Epithelial cell of esophagus (primary cell): ENCODE measurements at regions not wholly inside any gene's neighbourhood (a gene's known extent, or its start where the extent isn't known, plus 50 kb on each side); places are given as distances from the start of the nearest gene placed in this dataset.

Source experiments
- DNase-seq: peaks from one replicate; pipeline ENCODE4 v3.0.0; 2010; ENCODE audit warnings: low read depth
- H3K4me3 ChIP-seq: 2 replicates; pipeline ENCODE4 v1.5.1; 2011; ENCODE audit warnings: mild to moderate bottlenecking, low read length, control low read depth
- TF ChIP-seq, protein P1 (sequence below): IDR thresholded peaks from 2 replicates; pipeline ENCODE4 v1.5.1; 2011; ENCODE audit warnings: low read depth, mild to moderate bottlenecking, low read length, control low read depth, inconsistent platforms; ENCODE audit not compliant: insufficient read depth; ENCODE audit errors: missing control alignments

DNA sequence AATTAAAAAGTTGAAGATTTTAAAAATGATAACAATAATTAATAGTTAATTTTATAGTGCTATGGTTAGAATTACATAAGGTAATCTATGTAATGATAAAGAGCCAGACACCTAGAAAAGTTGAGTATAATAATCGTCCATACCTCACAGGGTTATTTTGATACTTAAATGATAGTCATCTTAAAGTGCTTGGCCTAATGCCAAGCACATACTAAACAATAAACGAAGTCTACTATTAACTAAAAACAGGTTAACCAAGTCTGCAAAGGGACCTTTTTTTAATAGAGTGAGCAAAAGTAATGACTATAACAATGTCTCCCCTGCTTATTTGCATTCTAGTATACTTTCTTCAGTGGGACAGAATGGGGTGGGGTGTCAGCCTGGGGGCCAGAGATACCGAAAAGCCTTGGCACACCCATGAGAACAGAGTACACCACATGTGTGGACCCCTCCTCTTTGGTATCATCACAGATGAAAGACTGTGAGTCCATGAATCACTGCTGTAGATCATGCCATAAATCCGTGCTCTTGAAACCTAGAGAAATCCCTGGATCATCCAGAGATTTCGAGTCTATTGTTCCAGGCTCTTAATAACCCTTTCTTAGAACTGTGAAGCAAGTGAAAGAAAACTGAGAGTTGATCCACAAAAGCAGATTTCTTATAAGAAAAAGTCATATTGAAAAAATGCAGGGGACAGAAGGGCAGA, 249.5 kb downstream of the PRELID2 start:
- peak; percentile 16 for DNase-seq
- TF ChIP-seq, protein P1, sequence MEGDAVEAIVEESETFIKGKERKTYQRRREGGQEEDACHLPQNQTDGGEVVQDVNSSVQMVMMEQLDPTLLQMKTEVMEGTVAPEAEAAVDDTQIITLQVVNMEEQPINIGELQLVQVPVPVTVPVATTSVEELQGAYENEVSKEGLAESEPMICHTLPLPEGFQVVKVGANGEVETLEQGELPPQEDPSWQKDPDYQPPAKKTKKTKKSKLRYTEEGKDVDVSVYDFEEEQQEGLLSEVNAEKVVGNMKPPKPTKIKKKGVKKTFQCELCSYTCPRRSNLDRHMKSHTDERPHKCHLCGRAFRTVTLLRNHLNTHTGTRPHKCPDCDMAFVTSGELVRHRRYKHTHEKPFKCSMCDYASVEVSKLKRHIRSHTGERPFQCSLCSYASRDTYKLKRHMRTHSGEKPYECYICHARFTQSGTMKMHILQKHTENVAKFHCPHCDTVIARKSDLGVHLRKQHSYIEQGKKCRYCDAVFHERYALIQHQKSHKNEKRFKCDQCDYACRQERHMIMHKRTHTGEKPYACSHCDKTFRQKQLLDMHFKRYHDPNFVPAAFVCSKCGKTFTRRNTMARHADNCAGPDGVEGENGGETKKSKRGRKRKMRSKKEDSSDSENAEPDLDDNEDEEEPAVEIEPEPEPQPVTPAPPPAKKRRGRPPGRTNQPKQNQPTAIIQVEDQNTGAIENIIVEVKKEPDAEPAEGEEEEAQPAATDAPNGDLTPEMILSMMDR: no peak
- H3K4me3 ChIP-seq: no peak overlapping the region

DNA sequence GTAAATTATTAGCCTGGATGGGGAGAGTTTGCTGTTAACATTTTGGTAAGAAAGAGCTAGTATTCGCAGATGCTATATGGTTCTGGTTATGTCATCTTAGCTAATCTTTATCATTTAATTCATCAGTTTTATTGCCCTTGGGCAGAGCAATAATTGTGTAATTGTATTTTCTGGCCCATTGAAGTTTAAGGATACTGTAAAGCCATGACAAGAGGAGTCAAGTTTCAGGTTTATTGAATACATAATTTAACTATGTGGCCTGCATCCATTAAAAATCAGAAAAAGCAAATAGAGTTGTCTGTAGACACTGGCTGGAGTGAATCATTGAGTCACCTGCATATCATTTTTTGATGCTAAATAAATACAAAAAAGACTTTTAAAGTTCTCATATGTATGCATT, 255.8 kb downstream of the PRELID2 start:
- no peak for DNase-seq
- TF ChIP-seq, protein P1: no peak
- H3K4me3 ChIP-seq: no peak overlapping the region

DNA sequence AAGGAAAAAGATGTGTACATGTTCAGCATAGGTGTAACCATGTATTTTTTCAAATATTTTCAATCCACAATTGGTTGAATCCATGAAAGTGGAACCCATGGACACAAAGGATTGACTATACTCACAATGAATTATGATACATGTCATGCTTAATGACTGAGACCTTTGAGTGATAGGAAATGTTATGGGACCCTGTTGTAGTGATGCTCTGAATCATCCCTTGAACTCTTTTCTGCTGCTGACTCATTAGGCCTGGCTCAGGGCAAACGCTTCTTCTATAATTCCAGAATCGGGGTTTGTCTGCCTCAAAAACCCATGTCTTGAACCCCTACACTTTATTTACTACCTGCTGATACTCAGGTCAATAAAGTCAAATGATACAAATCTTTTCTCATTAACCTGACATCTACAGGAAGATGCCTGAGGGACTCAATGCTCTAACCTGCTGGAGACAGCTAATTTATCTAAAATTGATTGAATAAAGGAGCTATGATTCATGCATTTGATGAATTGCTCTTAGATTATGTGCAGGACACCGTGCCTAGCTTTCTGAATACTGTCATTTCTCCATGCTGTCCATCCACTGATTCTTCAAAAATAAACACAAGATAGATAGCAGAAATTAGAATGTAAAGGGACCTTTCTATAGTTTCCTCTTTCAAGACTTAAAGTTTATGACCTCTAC, 260.1 kb downstream of the PRELID2 start:
- H3K4me3 ChIP-seq: no peak overlapping the region
- TF ChIP-seq, protein P1: no peak

DNA sequence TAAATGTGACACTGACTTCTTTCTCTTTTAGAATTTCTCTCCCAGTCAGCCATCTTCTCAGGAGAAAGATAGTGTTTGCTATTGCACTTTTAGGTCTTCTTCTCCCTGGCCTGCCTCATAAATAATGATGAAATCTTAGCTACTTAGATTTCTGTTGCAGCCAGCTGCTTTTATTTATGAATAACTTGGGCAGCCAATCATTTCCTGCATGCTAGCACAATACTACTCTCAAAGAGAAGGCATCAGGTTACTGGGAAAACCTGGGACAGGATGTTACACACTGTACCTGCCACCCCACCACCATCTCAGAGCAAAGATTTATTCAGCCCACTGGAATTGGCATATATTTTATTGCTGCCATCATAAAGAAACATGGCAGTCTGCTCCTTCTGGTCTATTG, 266.6 kb downstream of the PRELID2 start:
- DNase-seq: peak; percentile 56
- H3K4me3 ChIP-seq: no peak overlapping the region
- TF ChIP-seq, protein P1: no peak

More for the DNA sequence above, 260.1 kb downstream of the PRELID2 start:
- DNase-seq: peak; percentile 22

DNA sequence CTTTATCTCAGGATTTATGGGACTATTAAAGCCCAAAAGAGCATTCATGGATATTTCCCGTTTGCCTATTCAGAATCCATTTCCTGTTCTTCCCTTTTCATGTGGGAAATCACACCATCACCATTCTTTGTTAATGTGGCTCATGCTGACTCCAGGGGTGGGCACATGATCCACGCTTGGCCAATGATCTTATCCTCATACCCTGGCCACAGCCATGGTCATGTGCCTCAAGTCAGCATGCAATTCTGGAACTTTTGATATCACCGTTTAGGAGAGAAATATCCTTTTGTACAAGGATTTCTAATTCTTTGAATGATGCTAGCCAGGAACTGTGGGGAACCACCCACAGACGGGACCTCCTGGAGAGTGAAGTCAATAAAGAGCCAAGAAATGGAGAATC, 272.2 kb downstream of the PRELID2 start:
- no peak overlapping the region for H3K4me3 ChIP-seq
- TF ChIP-seq, protein P1: no peak
- DNase-seq: no peak

DNA sequence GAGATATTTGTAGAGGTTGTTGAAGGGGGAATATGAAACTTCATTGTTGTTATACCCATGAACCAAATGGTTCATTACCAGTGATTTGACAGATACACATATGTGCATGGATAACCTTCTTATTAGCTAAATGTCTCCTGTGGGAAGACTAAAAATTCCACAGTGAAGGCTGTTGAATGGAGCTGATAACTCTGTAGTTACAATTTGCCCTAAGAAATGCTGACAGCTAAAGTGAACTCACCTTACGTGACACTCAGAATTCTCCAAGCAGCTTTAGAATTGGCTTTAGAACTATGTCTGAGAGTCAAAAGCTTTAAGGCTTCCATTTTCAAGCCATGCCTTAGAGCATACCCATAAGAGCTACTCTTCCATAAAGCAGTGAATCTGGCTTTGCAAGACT, 276.9 kb downstream of the PRELID2 start:
- H3K4me3 ChIP-seq: no peak overlapping the region
- TF ChIP-seq, protein P1: no peak
- DNase-seq: no peak
